HG03280 (cell line): ENCODE measurements at regions not wholly inside any gene's neighbourhood (a gene's known extent, or its start where the extent isn't known, plus 50 kb on each side); places are given as distances from the start of the nearest gene placed in this dataset.

Source experiments
- ATAC-seq: cut with Tn5 transposase; IDR thresholded peaks from one replicate; pipeline ENCODE4 v1.9.1; 2021; ENCODE audit warnings: mild to moderate bottlenecking, moderate library complexity; ENCODE audit not compliant: unreplicated experiment

GRCh38 chr1:209042413-209042812 lies 541.1 kb upstream of the CAMK1G start:
- ATAC-seq = no peak

GRCh38 chr1:209045331-209046057 lies 538.0 kb upstream of the CAMK1G start:
- ATAC-seq = no peak

- no peak for ATAC-seq
These were observed 537.5 kb upstream of the CAMK1G start for GRCh38 chr1:209046058-209046417.

- ATAC-seq = no peak
These were observed 536.6 kb upstream of the CAMK1G start for GRCh38 chr1:209046935-209047334.

- no peak for ATAC-seq
These were observed 534.4 kb upstream of the CAMK1G start for GRCh38 chr1:209048941-209049669.

GRCh38 chr1:209051570-209051969 lies 531.9 kb upstream of the CAMK1G start:
- ATAC-seq = no peak

GRCh38 chr1:209053587-209053986 lies 529.9 kb upstream of the CAMK1G start:
- no peak for ATAC-seq

GRCh38 chr1:209057083-209057482 lies 526.4 kb upstream of the CAMK1G start:
- no peak for ATAC-seq

- ATAC-seq = no peak
These were observed 525.6 kb upstream of the CAMK1G start for GRCh38 chr1:209057901-209058300.

- ATAC-seq = no peak
These were observed 524.1 kb upstream of the CAMK1G start for GRCh38 chr1:209059376-209059775.

GRCh38 chr1:209059981-209060380 lies 523.5 kb upstream of the CAMK1G start:
- ATAC-seq = no peak

- no peak for ATAC-seq
These were observed 521.4 kb upstream of the CAMK1G start for GRCh38 chr1:209062081-209062620.

GRCh38 chr1:209062863-209063262 lies 520.7 kb upstream of the CAMK1G start:
- peak; percentile 43 for ATAC-seq

GRCh38 chr1:209063767-209064659 lies 519.5 kb upstream of the CAMK1G start:
- peak; percentile 5 for ATAC-seq

GRCh38 chr1:209064850-209065706 lies 518.4 kb upstream of the CAMK1G start:
- ATAC-seq = no peak

GRCh38 chr1:209072481-209072880 lies 511.0 kb upstream of the CAMK1G start:
- ATAC-seq = no peak

- ATAC-seq = no peak
These were observed 509.6 kb upstream of the CAMK1G start for GRCh38 chr1:209073879-209074278.

GRCh38 chr1:209074575-209075250 lies 508.8 kb upstream of the CAMK1G start:
- ATAC-seq = no peak

- peak; percentile 71 for ATAC-seq
These were observed 506.8 kb upstream of the CAMK1G start for GRCh38 chr1:209076688-209077087.
